ENCODE measurements at regions not wholly inside any gene's neighbourhood (a gene's known extent, or its start where the extent isn't known, plus 50 kb on each side); places are given as distances from the start of the nearest gene placed in this dataset.

- no peaks in the 10 kb centered on the region for H3K27me3 ChIP-seq (ENCODE audit: insufficient read depth, low read length)
These were observed 96.3 kb upstream of the KYNU start for GRCh38 chr2:142781146-142781545.

GRCh38 chr2:142778289-142778688 is 99.2 kb upstream of the KYNU start:
- WGBS (ENCODE audit: extremely low coverage, insufficient coverage, insufficient read length), result no CpG with 5 or more reads among the region's 3 CpGs
- H3K23ac ChIP-seq (ENCODE audit: low read length), result no peak overlapping the region

More at GRCh38 chr2:142781146-142781545, 96.3 kb upstream of the KYNU start:
- Histone ChIP-seq H4K91ac (ENCODE audit: low read depth, low read length) (no peak overlapping the region), H4K12ac (ENCODE audit: low read depth, low read length) (no peak overlapping the region), H2AFZ (ENCODE audit: insufficient read depth, low read length, poor library complexity) (no peak overlapping the region), H3K4me1 (ENCODE audit: control insufficient read depth in 1 of 2, insufficient read depth in 2 of 2, low read length in 2 of 2) (no peaks in the 10 kb centered on the region), H3K9me3 (ENCODE audit: insufficient read depth, low read depth, low read length) (no peaks in the 10 kb centered on the region), H3K79me2 (ENCODE audit: control insufficient read depth, insufficient read depth, low read length, poor library complexity) (no peaks in the 10 kb centered on the region), H2AK5ac (ENCODE audit: low read length) (no peak overlapping the region), H3K4ac (ENCODE audit: low read depth, low read length) (no peak overlapping the region), H2BK5ac (ENCODE audit: low read depth, low read length, poor library complexity) (no peak overlapping the region), H3K79me1 (ENCODE audit: low read length) (no peaks in the 10 kb centered on the region), H3K4me3 (ENCODE audit: low read depth, low read length) (no peak overlapping the region), H3K9ac (ENCODE audit: low read length) (no peak overlapping the region), H3K36me3 (ENCODE audit: control insufficient read depth in 1 of 2, insufficient read depth in 2 of 2, low read length in 2 of 2) (no peaks in the 10 kb centered on the region), H4K8ac (ENCODE audit: low read depth, low read length) (no peak overlapping the region), H3K4me2 (ENCODE audit: low read length) (no peak overlapping the region), H3K18ac (ENCODE audit: low read length) (no peak overlapping the region), H3K14ac (ENCODE audit: low read length) (no peak overlapping the region), H2BK12ac (ENCODE audit: low read length) (no peak overlapping the region), H3K27ac (ENCODE audit: low read depth, low read length) (no peak overlapping the region), H3K23ac (ENCODE audit: low read length) (no peak overlapping the region), H2BK120ac (ENCODE audit: insufficient read depth, low read length, poor library complexity) (no peak overlapping the region)
- no CpG with 5 or more reads among the region's 2 CpGs for WGBS (ENCODE audit: extremely low coverage, insufficient coverage, insufficient read length)
- DNase-seq, result no peak

GRCh38 chr2:142777742-142778141 is 99.7 kb upstream of the KYNU start:
- H3K9ac ChIP-seq (ENCODE audit: low read length), result no peak overlapping the region
- no peaks in the 10 kb centered on the region for H3K4me1 ChIP-seq (ENCODE audit: control insufficient read depth in 1 of 2, insufficient read depth in 2 of 2, low read length in 2 of 2)
- no peaks in the 10 kb centered on the region for H3K79me1 ChIP-seq (ENCODE audit: low read length)
- no peaks in the 10 kb centered on the region for H3K9me3 ChIP-seq (ENCODE audit: insufficient read depth, low read depth, low read length)
- no peaks in the 10 kb centered on the region for H3K79me2 ChIP-seq (ENCODE audit: control insufficient read depth, insufficient read depth, low read length, poor library complexity)
- no peak overlapping the region for H3K4me2 ChIP-seq (ENCODE audit: low read length)
- no peak overlapping the region for H3K14ac ChIP-seq (ENCODE audit: low read length)
- H4K8ac ChIP-seq (ENCODE audit: low read depth, low read length), result no peak overlapping the region
- H3K23ac ChIP-seq (ENCODE audit: low read length), result no peak overlapping the region
- no peak overlapping the region for H3K18ac ChIP-seq (ENCODE audit: low read length)
- no peak overlapping the region for H3K4me3 ChIP-seq (ENCODE audit: low read depth, low read length)
- no peaks in the 10 kb centered on the region for H3K27me3 ChIP-seq (ENCODE audit: insufficient read depth, low read length)
- no peak overlapping the region for H2AFZ ChIP-seq (ENCODE audit: insufficient read depth, low read length, poor library complexity)
- H2BK12ac ChIP-seq (ENCODE audit: low read length), result no peak overlapping the region
- H3K4ac ChIP-seq (ENCODE audit: low read depth, low read length), result no peak overlapping the region
- no peak overlapping the region for H2BK5ac ChIP-seq (ENCODE audit: low read depth, low read length, poor library complexity)
- H2BK120ac ChIP-seq (ENCODE audit: insufficient read depth, low read length, poor library complexity), result no peak overlapping the region
- H3K36me3 ChIP-seq (ENCODE audit: control insufficient read depth in 1 of 2, insufficient read depth in 2 of 2, low read length in 2 of 2), result no peaks in the 10 kb centered on the region
- no peak overlapping the region for H4K12ac ChIP-seq (ENCODE audit: low read depth, low read length)
- WGBS (ENCODE audit: extremely low coverage, insufficient coverage, insufficient read length), result no CpG with 5 or more reads among the region's 2 CpGs
- no peak for DNase-seq
- H4K91ac ChIP-seq (ENCODE audit: low read depth, low read length), result no peak overlapping the region
- H2AK5ac ChIP-seq (ENCODE audit: low read length), result no peak overlapping the region
- H3K27ac ChIP-seq (ENCODE audit: low read depth, low read length), result no peak overlapping the region

More at GRCh38 chr2:142778289-142778688, 99.2 kb upstream of the KYNU start:
- H3K36me3 ChIP-seq (ENCODE audit: control insufficient read depth in 1 of 2, insufficient read depth in 2 of 2, low read length in 2 of 2), result no peaks in the 10 kb centered on the region
- H2AK5ac ChIP-seq (ENCODE audit: low read length), result no peak overlapping the region
- no peak overlapping the region for H3K4ac ChIP-seq (ENCODE audit: low read depth, low read length)
- no peak overlapping the region for H2BK12ac ChIP-seq (ENCODE audit: low read length)
- H3K14ac ChIP-seq (ENCODE audit: low read length), result no peak overlapping the region
- no peak overlapping the region for H3K4me3 ChIP-seq (ENCODE audit: low read depth, low read length)
- no peaks in the 10 kb centered on the region for H3K4me1 ChIP-seq (ENCODE audit: control insufficient read depth in 1 of 2, insufficient read depth in 2 of 2, low read length in 2 of 2)
- no peak for DNase-seq
- no peaks in the 10 kb centered on the region for H3K79me2 ChIP-seq (ENCODE audit: control insufficient read depth, insufficient read depth, low read length, poor library complexity)
- H3K4me2 ChIP-seq (ENCODE audit: low read length), result no peak overlapping the region
- H4K8ac ChIP-seq (ENCODE audit: low read depth, low read length), result no peak overlapping the region
- H3K18ac ChIP-seq (ENCODE audit: low read length), result no peak overlapping the region
- H3K9me3 ChIP-seq (ENCODE audit: insufficient read depth, low read depth, low read length), result no peaks in the 10 kb centered on the region
- no peak overlapping the region for H4K91ac ChIP-seq (ENCODE audit: low read depth, low read length)
- no peak overlapping the region for H2AFZ ChIP-seq (ENCODE audit: insufficient read depth, low read length, poor library complexity)
- no peaks in the 10 kb centered on the region for H3K79me1 ChIP-seq (ENCODE audit: low read length)
- no peak overlapping the region for H4K12ac ChIP-seq (ENCODE audit: low read depth, low read length)
- H2BK5ac ChIP-seq (ENCODE audit: low read depth, low read length, poor library complexity), result no peak overlapping the region
- H2BK120ac ChIP-seq (ENCODE audit: insufficient read depth, low read length, poor library complexity), result no peak overlapping the region
- no peak overlapping the region for H3K9ac ChIP-seq (ENCODE audit: low read length)
- H3K27ac ChIP-seq (ENCODE audit: low read depth, low read length), result no peak overlapping the region
- no peaks in the 10 kb centered on the region for H3K27me3 ChIP-seq (ENCODE audit: insufficient read depth, low read length)

GRCh38 chr2:142769761-142770160 is 107.7 kb upstream of the KYNU start:
- Histone ChIP-seq H3K4me3 (ENCODE audit: low read depth, low read length) (no peak overlapping the region), H2AK5ac (ENCODE audit: low read length) (no peak overlapping the region), H3K9me3 (ENCODE audit: insufficient read depth, low read depth, low read length) (no peaks in the 10 kb centered on the region), H3K79me2 (ENCODE audit: control insufficient read depth, insufficient read depth, low read length, poor library complexity) (no peaks in the 10 kb centered on the region), H2AFZ (ENCODE audit: insufficient read depth, low read length, poor library complexity) (no peak overlapping the region), H3K9ac (ENCODE audit: low read length) (no peak overlapping the region), H3K14ac (ENCODE audit: low read length) (no peak overlapping the region), H3K4ac (ENCODE audit: low read depth, low read length) (no peak overlapping the region), H3K36me3 (ENCODE audit: control insufficient read depth in 1 of 2, insufficient read depth in 2 of 2, low read length in 2 of 2) (no peaks in the 10 kb centered on the region), H3K4me1 (ENCODE audit: control insufficient read depth in 1 of 2, insufficient read depth in 2 of 2, low read length in 2 of 2) (no peaks in the 10 kb centered on the region), H4K12ac (ENCODE audit: low read depth, low read length) (no peak overlapping the region), H2BK5ac (ENCODE audit: low read depth, low read length, poor library complexity) (no peak overlapping the region), H2BK12ac (ENCODE audit: low read length) (no peak overlapping the region), H2BK120ac (ENCODE audit: insufficient read depth, low read length, poor library complexity) (no peak overlapping the region), H3K4me2 (ENCODE audit: low read length) (no peak overlapping the region), H3K18ac (ENCODE audit: low read length) (no peak overlapping the region), H3K79me1 (ENCODE audit: low read length) (no peaks in the 10 kb centered on the region), H3K27me3 (ENCODE audit: insufficient read depth, low read length) (no peaks in the 10 kb centered on the region), H4K8ac (ENCODE audit: low read depth, low read length) (no peak overlapping the region), H3K27ac (ENCODE audit: low read depth, low read length) (no peak overlapping the region), H3K23ac (ENCODE audit: low read length) (no peak overlapping the region), H4K91ac (ENCODE audit: low read depth, low read length) (no peak overlapping the region)
- WGBS (ENCODE audit: extremely low coverage, insufficient coverage, insufficient read length), result no CpG with 5 or more reads among the region's 1 CpG
- DNase-seq, result no peak

All from trophoblast cell (in vitro differentiated cells and primary cell).